Amniotic stem cell (primary cell): ENCODE measurements at regions not wholly inside any gene's neighbourhood (a gene's known extent, or its start where the extent isn't known, plus 50 kb on each side); places are given as distances from the start of the nearest gene placed in this dataset.
"Not testable (repeated sequence)": the region's sequence is repeated elsewhere in the genome, so short reads cannot be mapped to it uniquely, and the experiment has no call there.

ENCODE experiments used
- DNase-seq: peaks from one replicate; lab custom pipeline; 2025; lab: John Stamatoyannopoulos, UW

DNA sequence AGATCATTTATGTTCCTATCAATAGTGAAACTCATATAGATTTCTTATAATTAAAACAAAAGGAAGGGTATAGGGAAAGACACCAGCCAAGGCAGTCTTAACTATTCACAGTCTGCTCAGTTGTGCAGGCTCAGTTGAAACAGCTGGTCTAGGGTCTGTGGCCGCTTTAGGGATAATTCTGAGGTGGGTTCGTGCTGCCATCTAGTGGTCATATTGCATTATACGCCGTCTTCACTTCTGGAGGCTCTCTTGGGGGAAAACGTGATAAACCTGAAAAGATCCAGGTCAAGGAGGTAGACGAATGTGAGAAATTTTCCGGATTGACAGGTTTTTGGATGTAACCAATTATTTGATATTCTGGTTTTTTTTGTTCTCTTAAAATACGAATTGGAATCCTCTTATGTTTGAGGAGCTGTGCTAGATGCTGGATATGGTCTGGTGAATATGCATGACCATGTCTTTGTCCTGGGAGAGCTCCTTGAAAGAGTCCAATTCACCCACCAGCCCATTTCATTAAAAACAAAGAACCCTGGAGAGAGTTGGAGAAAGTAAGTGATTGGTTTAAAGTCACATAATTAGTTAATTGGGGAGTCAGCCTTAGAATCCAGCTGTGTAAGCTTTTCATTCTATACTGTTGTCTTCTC, 492.4 kb downstream of the PLCL1 start:
- no peak for DNase-seq

DNA sequence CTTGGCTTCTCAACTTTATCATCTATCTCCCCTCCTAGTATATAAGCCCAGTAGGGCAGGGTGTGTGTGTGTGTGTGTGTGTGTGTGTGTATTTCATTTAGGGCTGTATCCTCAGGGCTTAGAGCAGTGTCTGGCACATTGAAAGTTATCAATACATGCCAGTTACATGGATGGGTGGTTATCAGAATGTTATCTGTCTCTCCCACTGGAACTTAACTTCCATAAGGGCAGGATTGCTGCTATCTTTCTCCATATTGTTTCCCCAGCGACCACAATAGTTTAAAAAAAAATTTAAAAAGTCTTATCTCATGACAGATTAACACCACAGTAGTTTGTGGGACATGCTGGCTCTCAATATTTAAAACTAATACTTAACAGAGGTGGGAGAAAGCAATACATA, 488.9 kb downstream of the PLCL1 start:
- no peak for DNase-seq

DNA sequence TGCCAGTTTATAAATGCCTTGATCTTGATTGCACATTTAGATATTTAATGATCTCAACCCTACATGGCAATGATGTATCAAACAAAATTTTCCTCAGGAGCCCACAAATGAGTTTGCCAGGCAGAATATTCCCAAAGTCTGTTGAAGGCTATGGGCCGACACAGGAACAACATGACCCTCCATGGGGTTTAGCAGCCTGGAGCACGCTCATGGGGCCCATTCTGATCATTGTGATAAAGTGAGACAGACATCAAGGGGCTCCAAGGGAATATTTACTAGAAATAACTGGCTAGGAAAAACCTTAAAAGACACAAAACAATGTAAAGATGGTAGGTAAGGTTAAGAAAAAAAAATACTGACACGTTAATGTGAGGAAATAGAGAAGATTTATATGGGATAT, 485.4 kb downstream of the PLCL1 start:
- DNase-seq = no peak

DNA sequence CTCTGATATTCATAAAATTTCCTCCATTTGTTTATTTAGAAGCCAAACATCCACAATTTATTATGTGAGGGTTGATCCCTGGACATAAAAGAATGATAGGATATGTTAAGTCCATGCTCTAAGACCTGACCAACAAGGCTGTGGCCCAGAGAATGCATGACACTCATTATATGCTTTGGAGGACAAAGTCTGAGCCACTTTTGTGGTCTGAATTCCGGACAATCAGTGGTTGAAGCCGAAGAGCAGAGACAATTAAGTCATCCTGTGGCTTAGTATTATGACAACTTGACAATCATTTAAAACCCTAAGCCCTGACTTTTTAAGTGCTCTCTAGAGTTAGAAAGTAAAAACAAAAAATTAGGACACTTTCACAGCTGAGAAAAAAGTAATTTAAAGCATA, 483.3 kb downstream of the PLCL1 start:
- no peak for DNase-seq

DNA sequence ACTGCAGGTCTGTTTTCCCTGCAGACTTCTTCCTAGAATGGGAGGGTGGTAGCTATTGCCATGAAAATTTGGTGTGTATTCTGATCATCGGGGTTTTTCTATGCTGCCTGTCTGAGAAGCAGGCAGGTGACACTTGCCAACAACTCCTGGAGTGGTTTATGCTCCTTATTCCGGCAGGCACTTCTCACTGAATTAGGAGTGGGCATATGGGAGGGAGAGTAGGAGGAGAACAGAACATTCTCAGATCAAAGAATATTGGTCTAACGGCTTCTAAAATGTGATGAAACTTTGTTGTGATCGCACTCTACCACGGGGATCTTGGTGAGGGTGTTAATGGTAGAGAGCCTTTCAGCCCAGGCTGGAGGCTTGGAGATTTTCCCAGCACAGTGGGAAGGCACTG, 480.8 kb downstream of the PLCL1 start:
- DNase-seq = no peak

DNA sequence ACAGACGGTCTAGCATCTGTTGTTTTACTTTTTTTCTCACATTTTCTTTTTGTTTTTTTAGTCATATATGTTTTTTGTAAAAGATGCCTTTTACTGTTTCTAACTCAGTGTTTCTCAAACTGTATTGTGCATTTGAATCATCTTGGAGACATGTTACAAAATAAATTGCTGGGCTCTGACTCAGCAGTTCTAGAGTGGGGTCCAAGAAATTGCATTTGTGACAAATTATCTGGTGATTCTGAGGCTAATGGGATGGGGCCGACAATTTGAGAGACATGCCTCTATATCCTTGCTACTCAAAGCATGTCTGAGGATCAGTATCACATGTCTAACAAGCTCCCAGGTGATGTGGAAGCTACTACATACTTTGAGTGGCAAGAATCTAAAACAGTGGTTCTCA, 478.8 kb downstream of the PLCL1 start:
- DNase-seq = no peak

DNA sequence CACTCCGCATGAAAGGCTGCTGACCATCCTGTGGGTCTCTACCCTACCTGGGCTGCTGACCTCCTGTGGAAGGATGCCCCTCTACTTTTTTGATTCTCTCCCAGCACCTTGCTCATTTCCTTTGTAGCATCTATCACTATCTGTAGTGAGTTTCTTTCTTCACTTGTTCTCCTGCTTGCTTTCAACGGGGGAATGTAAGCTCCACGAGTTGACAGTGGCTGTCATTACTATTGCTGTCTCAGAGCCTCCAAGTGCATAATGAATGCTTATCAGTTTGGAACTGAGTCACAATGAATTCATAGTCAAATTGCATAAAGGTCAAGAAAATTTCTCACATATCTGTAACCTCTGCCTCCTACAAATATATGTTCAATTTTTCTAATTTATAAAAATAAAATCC, 477.7 kb downstream of the PLCL1 start:
- no peak for DNase-seq

DNA sequence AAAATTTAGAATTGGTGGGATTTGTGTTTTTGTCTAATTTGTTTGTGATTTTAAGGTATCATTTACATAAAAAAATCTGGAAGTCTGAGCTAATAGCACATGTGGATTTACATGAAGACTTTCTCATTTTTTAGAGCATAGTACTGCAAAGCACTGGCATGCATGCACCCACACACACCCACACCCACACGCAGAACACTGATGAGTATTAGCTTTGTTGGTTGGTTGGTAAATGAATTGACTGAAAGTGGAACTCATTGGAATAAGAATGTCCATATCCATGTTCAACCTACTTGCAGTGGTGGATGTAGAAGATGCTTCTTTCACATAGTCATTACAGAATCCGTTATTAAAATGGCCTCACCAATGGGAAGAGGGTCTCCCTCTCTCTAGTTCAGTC, 475.8 kb downstream of the PLCL1 start:
- no peak for DNase-seq

DNA sequence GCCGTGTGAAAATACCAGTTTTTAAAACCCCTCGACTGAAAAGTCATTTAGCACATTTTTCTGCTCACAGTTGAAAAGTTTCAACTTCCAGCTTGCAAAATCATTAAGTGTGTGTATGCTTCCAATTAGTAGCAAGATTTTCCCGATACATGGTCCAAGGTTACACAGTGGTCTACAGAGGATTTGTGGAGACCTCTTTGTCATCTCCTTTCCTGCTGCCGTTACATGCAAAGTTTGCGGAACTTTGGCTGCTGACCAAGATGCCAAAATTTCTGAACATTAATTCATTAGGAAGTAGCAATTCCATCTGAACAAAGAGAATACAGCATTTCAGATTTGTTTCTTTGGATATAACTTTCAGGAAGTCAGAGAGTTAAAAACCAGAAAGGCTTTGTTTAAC, 474.6 kb downstream of the PLCL1 start:
- no peak for DNase-seq

DNA sequence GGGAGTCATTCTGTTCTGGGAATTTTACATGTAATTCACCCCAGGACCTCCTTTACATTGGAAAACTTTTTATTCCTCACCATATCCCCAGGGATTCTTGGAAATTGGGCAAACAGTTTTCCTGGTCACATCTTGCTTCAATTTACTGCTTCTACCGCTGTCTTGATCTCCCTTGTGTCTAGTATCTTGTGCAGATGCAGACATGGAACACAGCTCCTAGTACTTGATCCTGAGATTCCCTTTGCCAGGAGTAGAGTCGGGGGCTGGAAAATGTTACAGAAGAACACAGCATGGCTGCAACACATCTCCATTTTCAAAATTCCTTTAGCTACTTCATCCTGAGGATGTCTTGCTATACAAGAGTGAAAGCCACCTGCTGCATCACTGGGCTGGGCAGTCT, 472.8 kb downstream of the PLCL1 start:
- no peak for DNase-seq

DNA sequence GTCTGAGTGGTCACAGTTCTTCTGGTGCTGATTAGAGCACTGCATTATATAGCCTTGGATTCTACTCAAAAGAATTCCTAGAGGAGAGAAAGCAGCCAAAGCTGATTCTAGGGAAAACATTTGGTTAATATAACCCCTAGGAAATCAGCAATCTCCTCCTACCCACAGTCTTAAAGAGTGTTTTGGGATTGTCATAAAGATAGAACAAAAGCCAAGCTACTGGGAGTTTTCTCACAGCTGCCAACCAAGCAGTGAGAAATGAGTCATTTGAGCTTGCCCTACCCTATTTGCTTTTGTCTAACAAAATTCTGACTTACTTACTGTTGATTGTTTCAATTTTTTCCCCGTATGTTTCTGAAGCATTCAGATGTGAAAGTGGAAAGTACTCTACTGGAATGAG, 469.3 kb downstream of the PLCL1 start:
- DNase-seq = no peak

DNA sequence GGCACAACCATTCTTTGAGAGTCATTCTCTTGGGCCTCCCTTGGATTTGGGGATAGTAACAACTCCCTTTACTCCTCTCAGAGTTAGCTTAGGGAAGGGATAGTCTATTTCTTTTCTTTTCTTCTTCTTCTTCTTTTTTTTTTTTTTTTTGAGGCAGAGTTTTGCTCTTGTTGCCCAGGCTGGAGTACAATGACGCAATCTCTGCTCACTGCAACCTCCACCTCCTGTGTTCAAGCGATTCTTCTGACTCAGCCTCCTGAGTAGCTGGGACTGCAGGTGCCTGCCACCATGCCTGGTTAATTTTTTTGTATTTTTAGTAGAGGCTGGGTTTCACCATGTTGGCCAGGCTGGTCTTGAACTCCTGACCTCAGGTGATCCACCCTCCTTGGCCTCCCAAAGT, 465.8 kb downstream of the PLCL1 start:
- not testable (repeated sequence) for DNase-seq

DNA sequence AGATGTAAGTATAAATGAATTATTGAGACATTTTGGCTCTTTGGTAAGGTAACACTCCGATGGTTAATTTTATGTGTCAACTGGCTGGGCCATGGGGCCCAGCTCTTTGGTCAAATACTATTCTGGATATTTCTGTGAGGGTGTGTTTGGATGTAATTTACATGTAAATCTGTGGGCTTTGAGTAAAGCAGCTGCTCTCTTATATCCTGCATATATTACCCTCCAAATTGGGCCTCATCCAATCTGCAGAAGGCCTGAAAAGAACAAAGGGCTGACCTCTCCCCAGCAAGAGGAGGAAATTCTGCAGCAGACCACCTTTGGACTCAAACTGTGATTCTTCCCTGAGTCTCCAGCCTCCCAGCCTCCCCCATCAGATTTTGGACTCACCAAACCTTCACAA, 464.1 kb downstream of the PLCL1 start:
- DNase-seq = no peak

DNA sequence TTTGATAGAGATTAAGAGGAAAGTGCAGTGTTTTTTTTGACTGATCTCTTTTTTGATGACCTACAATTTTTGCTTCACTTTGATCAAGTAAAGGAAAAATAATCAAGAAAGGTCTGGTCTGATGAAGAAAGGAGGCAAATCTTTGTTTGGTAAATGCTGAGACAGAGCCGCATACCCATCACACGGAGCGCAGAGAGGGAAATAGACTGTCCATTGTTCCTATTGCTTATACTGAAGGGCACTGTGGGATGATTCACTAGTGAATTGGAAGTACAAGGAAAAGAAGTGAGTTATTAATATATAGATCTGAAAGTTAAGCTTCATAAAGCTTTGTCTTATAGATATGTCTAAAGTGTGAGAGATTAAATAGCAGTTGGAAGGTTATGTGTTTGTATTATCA, 455.1 kb downstream of the PLCL1 start:
- no peak for DNase-seq

DNA sequence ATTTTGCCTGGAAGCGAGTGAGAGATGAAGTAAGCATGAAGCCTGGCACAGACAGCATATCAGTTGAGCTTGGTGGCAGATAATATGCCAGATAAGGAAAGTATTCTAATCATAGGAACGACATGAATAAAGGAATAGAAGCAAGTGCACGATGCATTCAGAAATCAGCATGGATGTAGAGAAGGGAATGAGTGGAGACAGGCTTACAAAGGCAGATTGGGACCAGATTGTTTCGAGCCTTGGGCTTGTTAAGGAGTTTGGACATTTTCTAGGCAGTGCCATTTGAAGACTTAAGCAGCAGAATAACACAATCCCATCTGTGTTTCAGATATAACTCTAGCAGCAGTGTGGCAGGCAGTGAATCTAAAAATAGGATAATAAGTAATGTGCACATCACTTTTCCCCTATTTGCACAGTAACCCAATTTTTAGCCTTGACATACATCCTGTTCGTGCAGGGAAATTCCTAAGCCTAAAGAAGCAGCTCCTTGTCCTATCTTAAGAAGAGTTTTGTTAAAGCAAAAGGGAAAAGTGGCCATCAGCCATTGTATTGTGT, 450.2 kb downstream of the PLCL1 start:
- DNase-seq = no peak

DNA sequence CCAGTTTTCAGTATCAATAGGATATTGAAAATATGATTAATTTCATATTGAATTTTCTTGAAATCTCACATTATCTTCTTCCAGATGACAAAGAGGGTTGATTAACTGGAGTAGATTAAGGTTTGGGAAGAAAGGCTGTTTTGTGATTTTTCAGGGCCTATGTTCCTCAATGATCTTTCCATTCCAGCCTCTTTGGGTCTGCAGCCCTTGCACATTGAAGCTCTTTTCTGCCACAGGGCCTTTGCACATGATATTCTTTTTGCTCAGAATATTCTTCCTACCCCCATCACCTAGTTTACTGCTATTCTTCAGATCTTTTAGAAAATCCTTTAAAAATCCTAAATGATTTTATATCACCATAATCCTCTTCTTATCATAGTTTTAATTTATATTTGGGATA, 449.6 kb downstream of the PLCL1 start:
- no peak for DNase-seq

DNA sequence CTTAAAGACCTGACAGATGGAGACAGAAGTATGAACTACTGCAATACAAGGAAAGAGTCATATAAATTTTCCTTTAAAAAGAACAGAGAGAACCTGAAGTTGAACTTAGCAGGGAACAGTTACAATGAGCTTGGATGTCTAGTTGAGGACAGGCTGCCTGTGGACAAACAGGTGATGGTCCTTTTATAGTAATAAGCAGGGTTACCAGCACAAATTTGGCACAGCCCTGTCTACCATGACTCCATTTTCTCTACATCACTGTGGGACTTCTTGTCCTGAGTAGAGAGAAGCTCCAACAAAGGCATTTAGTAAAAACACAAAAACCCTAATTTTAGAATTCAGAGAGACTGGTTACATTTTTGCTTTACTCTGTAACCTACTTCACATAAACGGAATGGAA, 448.1 kb downstream of the PLCL1 start:
- DNase-seq = no peak

DNA sequence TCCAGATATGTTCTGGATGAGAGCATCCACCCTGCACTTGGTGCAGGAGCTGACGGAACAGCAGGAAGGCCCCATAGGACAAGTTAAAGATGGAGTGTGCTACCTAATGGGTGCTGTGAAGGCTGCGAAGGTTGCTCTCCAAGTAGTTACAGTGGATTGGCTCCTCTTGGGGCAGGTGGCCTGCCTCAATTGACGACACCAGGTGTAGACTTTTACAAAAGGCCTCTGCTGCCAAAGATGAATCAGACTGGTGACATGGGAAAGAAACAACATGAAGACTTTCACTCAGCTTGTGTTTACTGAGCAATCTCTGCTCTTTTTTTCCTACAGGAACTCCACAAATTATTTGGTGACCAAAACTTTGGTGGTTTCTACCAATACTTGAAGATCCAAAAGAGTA, 437.7 kb downstream of the PLCL1 start:
- no peak for DNase-seq

DNA sequence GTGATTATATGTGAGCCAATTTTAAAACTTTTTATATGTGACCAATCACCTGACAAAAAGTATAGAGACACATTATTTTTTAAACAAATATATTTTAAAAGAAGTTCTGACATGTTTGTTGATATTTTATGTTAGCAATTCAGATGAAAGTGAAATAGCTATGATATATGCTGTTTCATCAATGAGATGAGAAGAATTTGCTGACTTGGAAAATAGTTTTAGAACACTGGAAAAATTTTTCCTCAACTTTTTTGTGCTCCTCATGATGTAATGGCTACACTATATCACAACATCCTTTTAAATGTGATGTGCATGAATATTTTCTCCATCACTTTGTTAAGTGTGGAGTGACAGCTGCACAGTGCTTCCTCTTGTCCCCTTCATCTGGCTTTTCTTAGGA, 434.0 kb downstream of the PLCL1 start:
- no peak for DNase-seq

DNA sequence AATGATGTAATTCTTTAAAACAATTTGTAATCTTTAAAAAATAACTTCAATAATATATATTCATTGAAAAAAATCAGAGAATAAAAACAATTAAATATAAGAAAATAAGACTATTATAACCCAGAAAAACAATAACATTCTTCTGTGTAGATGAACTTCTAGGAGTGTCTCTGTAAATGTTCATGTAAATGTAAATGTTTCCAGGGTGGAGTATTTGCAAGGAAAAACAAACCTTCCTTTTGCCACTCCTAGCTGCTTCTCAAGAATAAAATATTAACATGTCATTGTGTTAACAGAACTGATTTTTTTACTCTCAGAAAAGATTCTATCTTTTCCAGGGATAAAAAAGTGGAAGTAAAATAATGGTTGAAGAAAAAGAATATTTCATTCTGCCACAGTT, 431.9 kb downstream of the PLCL1 start:
- no peak for DNase-seq

DNA sequence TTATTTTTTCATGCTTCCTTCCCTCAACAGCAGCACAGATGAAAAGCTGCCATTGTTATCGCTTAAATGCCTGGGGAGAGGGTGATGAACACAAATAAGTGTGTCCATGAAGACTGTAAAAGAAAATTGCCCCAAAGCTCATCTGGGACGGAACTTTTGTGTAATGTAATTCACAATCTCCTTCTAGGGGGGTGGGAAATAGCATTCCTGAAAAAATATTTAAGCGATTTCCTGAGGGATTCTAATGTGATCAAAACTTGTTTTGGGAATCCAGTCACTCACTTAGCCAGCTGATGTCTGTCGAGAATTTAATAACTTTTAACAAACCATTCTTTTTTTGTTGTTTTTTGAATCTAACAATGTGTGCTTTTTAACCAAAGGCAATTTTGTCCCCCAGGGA, 427.9 kb downstream of the PLCL1 start:
- no peak for DNase-seq

DNA sequence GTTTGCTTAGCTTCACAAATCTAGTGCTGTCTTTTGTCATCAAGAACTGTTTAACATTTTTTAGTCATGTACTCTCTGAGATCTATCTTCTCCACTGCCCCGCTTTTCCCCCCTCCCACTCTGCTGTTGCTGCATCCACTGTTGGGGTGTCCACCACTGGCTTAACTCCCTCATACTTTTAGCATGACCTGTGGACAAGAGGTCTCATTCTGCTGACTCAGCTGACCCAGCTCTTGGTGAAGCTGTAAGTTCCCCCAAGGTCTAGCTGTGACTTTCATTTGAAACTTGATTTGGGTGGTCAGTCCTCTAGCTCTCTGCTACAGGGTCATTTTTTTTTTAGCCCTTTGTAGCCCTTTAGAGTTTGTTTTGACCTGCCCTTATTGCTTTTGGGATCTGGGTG, 427.2 kb downstream of the PLCL1 start:
- no peak for DNase-seq

DNA sequence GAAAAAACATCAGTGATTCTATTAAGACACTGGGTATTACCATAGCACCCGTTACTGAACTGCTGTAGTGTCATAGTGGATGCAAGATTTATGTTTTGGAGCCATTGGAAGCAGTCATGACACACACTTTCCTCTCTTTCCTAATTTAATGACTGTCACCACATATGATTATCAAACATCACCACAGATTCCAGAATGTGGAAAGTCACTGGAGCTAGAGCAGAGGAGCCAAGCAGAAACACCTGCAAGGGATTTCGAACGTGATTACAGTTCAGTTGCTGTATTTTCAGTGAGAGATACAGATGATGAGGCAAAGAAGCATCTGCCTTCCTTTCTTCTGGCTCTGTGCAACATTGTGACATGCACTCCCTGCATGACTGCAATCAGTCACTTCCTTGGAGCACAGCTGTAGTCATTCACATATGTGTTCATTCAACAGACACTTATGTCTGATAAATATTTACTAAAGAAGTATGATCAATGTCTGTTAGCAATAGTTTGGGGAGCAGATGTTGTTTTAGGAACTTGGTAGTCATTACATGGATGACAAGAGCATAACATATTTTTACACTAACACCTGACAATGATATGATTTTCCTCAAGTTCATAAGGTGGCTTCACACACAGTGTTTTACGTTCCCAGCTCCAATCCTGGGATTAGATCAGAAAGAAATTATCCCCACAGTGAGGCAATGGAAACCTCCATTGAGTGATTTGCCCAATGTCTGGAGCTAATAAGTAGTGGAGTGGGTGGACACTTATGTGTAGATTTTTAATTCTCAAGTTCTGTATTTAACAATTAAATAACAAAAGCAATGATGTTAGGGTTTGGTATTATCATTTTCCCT, 416.6 kb downstream of the PLCL1 start:
- no peak for DNase-seq

DNA sequence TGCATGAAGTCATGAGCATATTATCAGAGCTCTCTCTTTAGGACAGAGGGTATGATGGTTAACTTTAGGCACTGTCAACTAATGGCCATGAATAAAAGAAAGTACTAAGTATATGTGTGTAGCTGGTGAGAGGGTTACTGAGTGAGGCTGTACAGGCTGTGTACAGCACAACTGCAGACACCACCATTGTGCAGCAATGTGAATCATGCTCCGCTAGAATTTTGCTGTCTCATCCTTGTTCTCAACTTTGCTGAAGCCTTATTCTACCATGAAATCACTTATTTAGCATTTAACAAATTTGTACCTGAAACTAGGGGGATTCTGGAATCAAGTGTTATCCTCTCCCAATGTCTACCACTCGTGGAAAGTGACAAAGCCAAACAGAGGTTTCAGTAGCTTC, 414.9 kb downstream of the PLCL1 start:
- DNase-seq = no peak
